OCI-LY1 (cell line): ENCODE measurements at regions not wholly inside any gene's neighbourhood (a gene's known extent, or its start where the extent isn't known, plus 50 kb on each side); places are given as distances from the start of the nearest gene placed in this dataset.

Source experiments
- EZH2 ChIP-seq: fragments of 200-600 bp; sonication (generic), shearing (Covaris generic); IDR thresholded peaks from 2 replicates; pipeline ENCODE4 v1.8.0; 2017; ENCODE audit warnings: borderline replicate concordance, mixed run types, mild to moderate bottlenecking, antibody characterized with exemption, low read length, moderate library complexity, mixed read lengths
- TF ChIP-seq, protein P1 (sequence below): fragments of 200-600 bp; sonication (generic), shearing (Covaris generic); IDR thresholded peaks from 2 replicates; pipeline ENCODE4 v1.5.1; 2017; ENCODE audit warnings: mild to moderate bottlenecking, antibody characterized with exemption, low read length, moderate library complexity, mixed read lengths

DNA sequence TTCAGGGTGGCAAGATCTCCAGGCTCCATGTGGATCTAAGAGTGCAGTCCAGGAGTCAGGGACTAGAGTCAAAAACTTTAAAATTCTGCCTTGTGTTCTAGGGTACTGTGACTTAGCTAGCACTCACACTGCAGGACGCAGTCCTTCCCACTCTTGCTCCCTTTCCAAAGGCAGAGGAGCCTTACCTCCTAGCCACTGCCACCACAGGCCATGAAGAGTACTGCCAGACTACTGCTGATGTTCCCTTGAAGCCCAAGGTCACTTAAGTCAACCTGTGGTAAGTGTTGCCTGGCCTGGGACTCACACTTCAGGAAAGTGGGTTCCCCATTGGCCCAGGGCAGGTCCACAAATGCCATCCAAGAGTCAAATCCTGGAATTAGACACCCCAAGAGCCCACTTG, 632.2 kb downstream of the PCDH19 start:
- TF ChIP-seq, protein P1, sequence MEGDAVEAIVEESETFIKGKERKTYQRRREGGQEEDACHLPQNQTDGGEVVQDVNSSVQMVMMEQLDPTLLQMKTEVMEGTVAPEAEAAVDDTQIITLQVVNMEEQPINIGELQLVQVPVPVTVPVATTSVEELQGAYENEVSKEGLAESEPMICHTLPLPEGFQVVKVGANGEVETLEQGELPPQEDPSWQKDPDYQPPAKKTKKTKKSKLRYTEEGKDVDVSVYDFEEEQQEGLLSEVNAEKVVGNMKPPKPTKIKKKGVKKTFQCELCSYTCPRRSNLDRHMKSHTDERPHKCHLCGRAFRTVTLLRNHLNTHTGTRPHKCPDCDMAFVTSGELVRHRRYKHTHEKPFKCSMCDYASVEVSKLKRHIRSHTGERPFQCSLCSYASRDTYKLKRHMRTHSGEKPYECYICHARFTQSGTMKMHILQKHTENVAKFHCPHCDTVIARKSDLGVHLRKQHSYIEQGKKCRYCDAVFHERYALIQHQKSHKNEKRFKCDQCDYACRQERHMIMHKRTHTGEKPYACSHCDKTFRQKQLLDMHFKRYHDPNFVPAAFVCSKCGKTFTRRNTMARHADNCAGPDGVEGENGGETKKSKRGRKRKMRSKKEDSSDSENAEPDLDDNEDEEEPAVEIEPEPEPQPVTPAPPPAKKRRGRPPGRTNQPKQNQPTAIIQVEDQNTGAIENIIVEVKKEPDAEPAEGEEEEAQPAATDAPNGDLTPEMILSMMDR: no peak
- TF ChIP-seq EZH2: no peak
